Osteoblast (primary cell): ENCODE measurements at regions not wholly inside any gene's neighbourhood (a gene's known extent, or its start where the extent isn't known, plus 50 kb on each side); places are given as distances from the start of the nearest gene placed in this dataset.

Source experiments
- DNase-seq: peaks from one replicate; pipeline ENCODE4 v3.0.0; 2011; ENCODE audit warnings: low spot score, mixed read lengths; ENCODE audit not compliant: insufficient read length; ENCODE audit errors: missing footprints
- H2AFZ ChIP-seq: 2 replicates; pipeline ENCODE4 v1.6.0; 2011; ENCODE audit warnings: mild to moderate bottlenecking, low read length
- H3K27ac ChIP-seq: 2 replicates; pipeline ENCODE4 v1.5.1; 2011; ENCODE audit warnings: mild to moderate bottlenecking, low read depth, low read length, moderate library complexity
- H3K27me3 ChIP-seq: 2 replicates; pipeline ENCODE4 v1.6.0; 2012; ENCODE audit warnings: mild to moderate bottlenecking, control low read depth, inconsistent platforms, low read length, moderate library complexity; ENCODE audit not compliant: insufficient read depth
- H3K36me3 ChIP-seq: 2 replicates; pipeline ENCODE4 v1.5.1; 2011; ENCODE audit warnings: mild to moderate bottlenecking, low read length, control low read depth, moderate library complexity; ENCODE audit not compliant: insufficient read depth
- H3K4me1 ChIP-seq: 2 replicates; pipeline ENCODE4 v1.5.1; 2011; ENCODE audit warnings: mild to moderate bottlenecking, low read length, control low read depth, moderate library complexity; ENCODE audit not compliant: insufficient read depth
- H3K4me2 ChIP-seq: 2 replicates; pipeline ENCODE4 v1.6.0; 2011; ENCODE audit warnings: mild to moderate bottlenecking, low read length; ENCODE audit not compliant: insufficient read depth
- H3K4me3 ChIP-seq: fragments of 200-600 bp; sonication (generic); 3 replicates; pipeline ENCODE4 v1.5.1; 2012; ENCODE audit warnings: mild to moderate bottlenecking, low read length, inconsistent platforms; ENCODE audit not compliant: insufficient read depth
- H3K79me2 ChIP-seq: 2 replicates; pipeline ENCODE4 v1.6.0; 2012; ENCODE audit warnings: mild to moderate bottlenecking, low read length, control low read depth, inconsistent platforms; ENCODE audit not compliant: insufficient read depth
- H3K9me3 ChIP-seq: 2 replicates; pipeline ENCODE4 v1.5.1; 2011; ENCODE audit warnings: low read depth, low read length, control low read depth
- H4K20me1 ChIP-seq: 2 replicates; pipeline ENCODE4 v1.6.0; 2012; ENCODE audit warnings: mild to moderate bottlenecking, low read length, control low read depth; ENCODE audit not compliant: insufficient read depth
- CTCF ChIP-seq: IDR thresholded peaks from 2 replicates; pipeline ENCODE4 v1.5.1; 2011; ENCODE audit warnings: mild to moderate bottlenecking, low read depth, low read length, moderate library complexity; ENCODE audit errors: extremely low read depth

- no peaks in the 10 kb centered on the region for H3K9me3 ChIP-seq
- H3K4me2 ChIP-seq, result no peak overlapping the region
- no peak overlapping the region for H3K4me3 ChIP-seq
- no peak overlapping the region for H2AFZ ChIP-seq
- H3K79me2 ChIP-seq, result no peaks in the 10 kb centered on the region
- TF ChIP-seq CTCF, result no peak
- no peak for DNase-seq
- peaks cover 3% of the 10 kb centered on the region for H3K27me3 ChIP-seq
- H3K4me1 ChIP-seq, result peaks cover 20% of the 10 kb centered on the region
- peak overlapping the region; percentile 15 for H3K27ac ChIP-seq
- no peaks in the 10 kb centered on the region for H3K36me3 ChIP-seq
- no peaks in the 10 kb centered on the region for H4K20me1 ChIP-seq
These were observed 210.4 kb downstream of the SNX19 start for GRCh38 chr11:130705670-130706421.

GRCh38 chr11:130706572-130706971, 209.7 kb downstream of the SNX19 start:
- DNase-seq, result peak; percentile 87
- Histone ChIP-seq H3K36me3 (no peaks in the 10 kb centered on the region), H3K4me2 (peak overlapping the region; percentile 27), H3K4me3 (no peak overlapping the region), H4K20me1 (no peaks in the 10 kb centered on the region), H2AFZ (no peak overlapping the region), H3K27me3 (peaks cover 1% of the 10 kb centered on the region), H3K27ac (peak overlapping the region; percentile 15), H3K79me2 (no peaks in the 10 kb centered on the region), H3K4me1 (peaks cover 20% of the 10 kb centered on the region), H3K9me3 (no peaks in the 10 kb centered on the region)
- TF ChIP-seq CTCF, result no peak

GRCh38 chr11:130707217-130707616, 209.1 kb downstream of the SNX19 start:
- DNase-seq, result no peak
- Histone ChIP-seq H3K27ac (no peak overlapping the region), H3K9me3 (no peaks in the 10 kb centered on the region), H3K4me3 (no peak overlapping the region), H3K36me3 (no peaks in the 10 kb centered on the region), H4K20me1 (no peaks in the 10 kb centered on the region), H3K4me2 (peak overlapping the region; percentile 27), H3K79me2 (no peaks in the 10 kb centered on the region), H3K27me3 (peaks cover 6% of the 10 kb centered on the region), H2AFZ (no peak overlapping the region), H3K4me1 (peaks cover 20% of the 10 kb centered on the region)
- no peak for TF ChIP-seq CTCF

- no peak for TF ChIP-seq CTCF
- no peak overlapping the region for H3K27ac ChIP-seq
These were observed 206.7 kb downstream of the SNX19 start for GRCh38 chr11:130709531-130709930.

More at GRCh38 chr11:130709531-130709930, 206.7 kb downstream of the SNX19 start:
- Histone ChIP-seq H3K4me2 (no peak overlapping the region), H3K79me2 (no peaks in the 10 kb centered on the region), H4K20me1 (no peaks in the 10 kb centered on the region), H3K4me3 (no peak overlapping the region), H3K9me3 (no peaks in the 10 kb centered on the region), H3K36me3 (no peaks in the 10 kb centered on the region), H3K4me1 (peaks cover 20% of the 10 kb centered on the region), H3K27me3 (peaks cover 12% of the 10 kb centered on the region), H2AFZ (no peak overlapping the region)
- DNase-seq, result no peak
